SH-SY5Y (cell line): ENCODE measurements at regions not wholly inside any gene's neighbourhood (a gene's known extent, or its start where the extent isn't known, plus 50 kb on each side); places are given as distances from the start of the nearest gene placed in this dataset.

Experiments used
- GATA2 ChIP-seq: IDR thresholded peaks from 2 replicates; pipeline ENCODE4 v1.6.1; 2011; ENCODE audit warnings: mild to moderate bottlenecking, low read depth, low read length
- GATA3 ChIP-seq: IDR thresholded peaks from 2 replicates; pipeline ENCODE4 v1.6.1; 2011; ENCODE audit warnings: low read depth, mild to moderate bottlenecking, low read length, moderate library complexity

- TF ChIP-seq GATA3: peak; percentile 69
- TF ChIP-seq GATA2: peak; percentile 53
Measured at GRCh38 chr2:40896358-40896757, 444.5 kb upstream of the SLC8A1 start.
